MCF 10A (cell line): ENCODE measurements at regions not wholly inside any gene's neighbourhood (a gene's known extent, or its start where the extent isn't known, plus 50 kb on each side); places are given as distances from the start of the nearest gene placed in this dataset.

Experiments
- BruUV-seq: library from RNA; stranded (reverse); fragments of 400-500 nt; replicated peaks from 2 replicates; lab custom pipeline; 2021; lab: Mats Ljungman, UMichigan
- CTCF ChIA-PET: fragments of 300-600 bp; sonication (Branson Sonifier 250); formaldehyde crosslinking; extraction: SDS; loops from one replicate; lab custom pipeline; 2021; ENCODE audit warnings: antibody characterized with exemption, inconsistent platforms; lab: Yijun Ruan, JAX
- POLR2A ChIA-PET: fragments of 300-600, 350-650 bp; sonication (Branson Sonifier 250); formaldehyde crosslinking; extraction: SDS; loops from one replicate; lab custom pipeline; 2020; ENCODE audit warnings: antibody characterized with exemption, inconsistent platforms; lab: Yijun Ruan, JAX
- DNase-seq: peaks from one replicate; pipeline ENCODE4 v3.0.0-alpha.2; 2018; ENCODE audit not compliant: unreplicated experiment
- H3K27ac Mint-ChIP-seq: one replicate; pipeline ENCODE4 v1.8.0; 2022; ENCODE audit warnings: mild to moderate bottlenecking, low read depth, mixed read lengths; ENCODE audit not compliant: unreplicated experiment
- H3K27me3 Mint-ChIP-seq: one replicate; pipeline ENCODE4 v1.8.0; 2022; ENCODE audit warnings: mixed read lengths; ENCODE audit not compliant: insufficient read depth, unreplicated experiment
- H3K36me3 Mint-ChIP-seq: one replicate; pipeline ENCODE4 v1.8.0; 2022; ENCODE audit warnings: mild to moderate bottlenecking, moderate library complexity, mixed read lengths; ENCODE audit not compliant: insufficient read depth, unreplicated experiment
- H3K4me1 Mint-ChIP-seq: one replicate; pipeline ENCODE4 v1.8.0; 2022; ENCODE audit warnings: mixed read lengths; ENCODE audit not compliant: insufficient read depth, unreplicated experiment
- H3K4me3 Mint-ChIP-seq: one replicate; pipeline ENCODE4 v1.8.0; 2022; ENCODE audit warnings: mild to moderate bottlenecking, moderate library complexity, mixed read lengths; ENCODE audit not compliant: unreplicated experiment
- H3K9me3 Mint-ChIP-seq: one replicate; pipeline ENCODE4 v1.8.0; 2022; ENCODE audit warnings: mixed read lengths; ENCODE audit not compliant: unreplicated experiment
- intact Hi-C: fragments of 100-400 bp; cut with micrococcal nuclease; formaldehyde crosslinking; loops from 2 replicates; pipeline ENCODE4 v1.14.1; 2022
- TF ChIP-seq, protein P1 (sequence below): fragments of 200-600 bp; IDR thresholded peaks from one replicate; pipeline ENCODE4 v1.8.0; 2022; ENCODE audit warnings: antibody characterized with exemption, mild to moderate bottlenecking; ENCODE audit not compliant: unreplicated experiment

- peaks cover 8% of the 10 kb centered on the region for H3K9me3 Mint-ChIP-seq
- H3K27ac Mint-ChIP-seq = no peak overlapping the region
Measured at GRCh38 chr9:103377667-103378066, 382.5 kb downstream of the CYLC2 start.

GRCh38 chr9:103397868-103398600 is 402.9 kb downstream of the CYLC2 start:
- no peak overlapping the region for H3K4me3 Mint-ChIP-seq
- no peaks in the 10 kb centered on the region for H3K36me3 Mint-ChIP-seq
- no peaks in the 10 kb centered on the region for H3K27me3 Mint-ChIP-seq
- DNase-seq = peak; percentile 65
- TF ChIP-seq, protein P1, sequence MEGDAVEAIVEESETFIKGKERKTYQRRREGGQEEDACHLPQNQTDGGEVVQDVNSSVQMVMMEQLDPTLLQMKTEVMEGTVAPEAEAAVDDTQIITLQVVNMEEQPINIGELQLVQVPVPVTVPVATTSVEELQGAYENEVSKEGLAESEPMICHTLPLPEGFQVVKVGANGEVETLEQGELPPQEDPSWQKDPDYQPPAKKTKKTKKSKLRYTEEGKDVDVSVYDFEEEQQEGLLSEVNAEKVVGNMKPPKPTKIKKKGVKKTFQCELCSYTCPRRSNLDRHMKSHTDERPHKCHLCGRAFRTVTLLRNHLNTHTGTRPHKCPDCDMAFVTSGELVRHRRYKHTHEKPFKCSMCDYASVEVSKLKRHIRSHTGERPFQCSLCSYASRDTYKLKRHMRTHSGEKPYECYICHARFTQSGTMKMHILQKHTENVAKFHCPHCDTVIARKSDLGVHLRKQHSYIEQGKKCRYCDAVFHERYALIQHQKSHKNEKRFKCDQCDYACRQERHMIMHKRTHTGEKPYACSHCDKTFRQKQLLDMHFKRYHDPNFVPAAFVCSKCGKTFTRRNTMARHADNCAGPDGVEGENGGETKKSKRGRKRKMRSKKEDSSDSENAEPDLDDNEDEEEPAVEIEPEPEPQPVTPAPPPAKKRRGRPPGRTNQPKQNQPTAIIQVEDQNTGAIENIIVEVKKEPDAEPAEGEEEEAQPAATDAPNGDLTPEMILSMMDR = peak; percentile 76
- BruUV-seq = no TSS peak
- intact Hi-C loops = loop anchor here (1.0 to 10.0 kb wide), 5 partner anchors 207 to 1347 kb away; partner anchors contain the start of genes NIPSNAP3A and SMC2
- H3K4me1 Mint-ChIP-seq = peaks cover 6% of the 10 kb centered on the region
- no peak overlapping the region for H3K27ac Mint-ChIP-seq
- CTCF ChIA-PET = interaction anchor here (0.6 to 1.3 kb wide), 11 partner anchors 11 to 990 kb away, joined by 3 to 7 read pairs (median 3); no protein-coding TSS in a partner anchor
- H3K9me3 Mint-ChIP-seq = no peaks in the 10 kb centered on the region
- POLR2A ChIA-PET = no interaction called here

More at GRCh38 chr9:103377667-103378066, 382.5 kb downstream of the CYLC2 start:
- ChIA-PET POLR2A (no interaction called here), CTCF (interaction anchor here (0.9 kb wide), 1 partner anchor 20 kb away, joined by 5 read pairs; no protein-coding TSS in a partner anchor)
- intact Hi-C loops = no loop called here
- Mint-ChIP-seq H3K36me3 (no peaks in the 10 kb centered on the region), H3K4me1 (no peaks in the 10 kb centered on the region), H3K4me3 (no peak overlapping the region), H3K27me3 (no peaks in the 10 kb centered on the region)
- TF ChIP-seq, protein P1 = no peak
- BruUV-seq = no TSS peak
- no peak for DNase-seq

- Mint-ChIP-seq H3K4me3 (no peak overlapping the region), H3K27ac (no peak overlapping the region), H3K9me3 (no peaks in the 10 kb centered on the region), H3K4me1 (peaks cover 6% of the 10 kb centered on the region), H3K27me3 (no peaks in the 10 kb centered on the region), H3K36me3 (no peaks in the 10 kb centered on the region)
- TF ChIP-seq, protein P1 = no peak
- ChIA-PET POLR2A (no interaction called here), CTCF (no interaction called here)
- BruUV-seq = no TSS peak
- DNase-seq = no peak
- intact Hi-C loops = loop anchor here (5.0 to 10.0 kb wide), 3 partner anchors 205 to 1345 kb away; partner anchors contain the start of genes NIPSNAP3A and SMC2
Measured at GRCh38 chr9:103399535-103399934, 404.4 kb downstream of the CYLC2 start.

DNA sequence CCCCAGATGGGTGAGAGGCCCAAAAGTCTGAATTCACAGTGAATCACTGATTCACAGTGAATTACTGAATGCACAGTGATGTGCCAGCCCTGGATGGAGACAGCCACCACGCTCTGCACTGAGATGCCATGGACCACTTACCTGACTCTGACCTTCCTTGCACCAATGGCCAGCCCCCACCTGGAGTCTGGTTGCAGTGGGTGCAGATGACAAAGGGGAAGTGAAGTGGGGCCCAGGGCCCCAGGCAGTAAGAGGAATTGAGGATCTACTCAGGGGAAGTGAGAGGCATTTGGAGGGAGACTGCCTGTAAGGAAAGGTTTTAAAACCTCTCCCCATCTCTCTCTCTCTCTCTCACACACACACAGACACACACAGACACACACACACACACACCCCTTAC is 412.1 kb downstream of the CYLC2 start:
- intact Hi-C loops = no loop called here
- BruUV-seq = no TSS peak
- no peak overlapping the region for H3K4me3 Mint-ChIP-seq
- TF ChIP-seq, protein P1 = no peak
- no peak for DNase-seq
- CTCF ChIA-PET = no interaction called here
- H3K4me1 Mint-ChIP-seq = no peaks in the 10 kb centered on the region
- POLR2A ChIA-PET = no interaction called here
- no peaks in the 10 kb centered on the region for H3K9me3 Mint-ChIP-seq
- H3K36me3 Mint-ChIP-seq = peaks cover 6% of the 10 kb centered on the region
- no peak overlapping the region for H3K27ac Mint-ChIP-seq
- H3K27me3 Mint-ChIP-seq = no peaks in the 10 kb centered on the region
